ENCODE measurements at regions not wholly inside any gene's neighbourhood (a gene's known extent, or its start where the extent isn't known, plus 50 kb on each side); places are given as distances from the start of the nearest gene placed in this dataset.
"Not testable (repeated sequence)": the region's sequence is repeated elsewhere in the genome, so short reads cannot be mapped to it uniquely, and the experiment has no call there.

- no peak for DNase-seq
These were observed 89.7 kb upstream of the SH3BP4 start for GRCh38 chr2:234861841-234862735.

DNA sequence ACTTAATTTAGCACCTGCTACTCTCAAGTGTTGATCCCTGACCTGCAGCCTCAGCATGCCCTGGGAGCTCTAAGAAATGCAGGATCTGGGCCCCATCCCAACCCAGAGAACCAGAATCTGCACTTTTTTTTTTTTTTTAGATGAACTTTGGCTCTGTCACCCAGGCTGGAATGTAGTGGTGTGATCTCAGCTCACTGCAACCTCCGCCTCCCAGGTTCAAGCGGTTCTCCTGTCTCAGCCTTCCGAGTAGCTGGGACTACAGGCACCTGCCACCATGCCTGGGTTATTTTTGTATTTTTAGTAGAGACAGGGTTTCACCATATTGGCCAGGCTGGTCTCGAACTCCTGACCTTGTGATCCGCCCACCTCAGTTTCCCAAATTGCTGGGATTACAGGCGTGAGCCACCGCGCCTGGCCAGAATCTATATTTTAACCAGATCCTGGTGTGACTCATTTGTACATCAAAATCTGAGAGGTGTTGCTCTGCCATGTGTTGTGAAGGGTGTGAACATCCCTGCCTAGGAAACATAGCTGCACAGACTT is 92.4 kb upstream of the SH3BP4 start:
- DNase-seq: not testable (repeated sequence)

GRCh38 chr2:234858790-234859329 is 93.0 kb upstream of the SH3BP4 start:
- DNase-seq: no peak

- DNase-seq: no peak
These were observed 93.7 kb upstream of the SH3BP4 start for GRCh38 chr2:234858145-234858544.

GRCh38 chr2:234853729-234854128 is 98.1 kb upstream of the SH3BP4 start:
- no peak for DNase-seq

- no peak for DNase-seq
These were observed 98.9 kb upstream of the SH3BP4 start for GRCh38 chr2:234852941-234853340.

GRCh38 chr2:234852035-234852434 is 99.8 kb upstream of the SH3BP4 start:
- DNase-seq: no peak

DNA sequence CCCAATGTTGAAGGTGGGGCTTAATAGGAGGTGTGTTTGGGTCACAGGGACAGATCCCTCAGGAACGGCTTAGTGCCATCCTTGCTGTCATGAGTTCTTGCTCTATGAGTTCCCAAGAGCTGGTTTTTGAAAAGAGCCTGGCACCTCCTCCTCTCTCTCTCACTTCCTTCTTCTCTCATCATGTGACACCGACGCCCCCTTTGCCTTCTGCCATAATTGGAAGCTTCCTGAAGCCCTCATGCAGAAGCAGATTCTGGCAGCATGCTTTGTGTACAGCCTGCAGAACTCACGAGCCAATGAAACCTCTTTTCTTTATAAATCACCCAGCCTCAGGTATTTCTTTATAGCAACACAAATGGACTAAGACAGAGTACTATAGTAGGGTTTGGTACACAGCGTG is 100.4 kb upstream of the SH3BP4 start:
- DNase-seq: no peak

GRCh38 chr2:234850818-234851217 is 101.0 kb upstream of the SH3BP4 start:
- no peak for DNase-seq

DNA sequence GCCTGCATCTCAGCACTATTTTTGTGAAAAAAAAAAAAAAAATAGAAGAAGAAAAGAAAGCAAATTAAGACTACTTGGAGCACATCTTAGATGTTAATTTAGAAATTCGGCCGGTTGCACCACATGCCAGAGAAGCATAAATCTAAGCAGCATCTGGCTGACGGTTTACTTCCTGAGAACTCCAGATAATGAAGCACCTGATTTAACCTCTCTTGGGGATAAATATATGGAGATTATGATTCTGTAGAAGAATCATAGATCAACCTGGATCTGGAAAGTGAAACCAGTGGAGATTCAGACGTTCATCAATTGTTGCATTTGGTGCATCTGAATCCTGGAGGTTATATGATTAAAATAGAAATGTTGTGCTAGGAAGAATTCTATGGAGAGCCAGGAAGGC is 102.1 kb upstream of the SH3BP4 start:
- DNase-seq: no peak

DNA sequence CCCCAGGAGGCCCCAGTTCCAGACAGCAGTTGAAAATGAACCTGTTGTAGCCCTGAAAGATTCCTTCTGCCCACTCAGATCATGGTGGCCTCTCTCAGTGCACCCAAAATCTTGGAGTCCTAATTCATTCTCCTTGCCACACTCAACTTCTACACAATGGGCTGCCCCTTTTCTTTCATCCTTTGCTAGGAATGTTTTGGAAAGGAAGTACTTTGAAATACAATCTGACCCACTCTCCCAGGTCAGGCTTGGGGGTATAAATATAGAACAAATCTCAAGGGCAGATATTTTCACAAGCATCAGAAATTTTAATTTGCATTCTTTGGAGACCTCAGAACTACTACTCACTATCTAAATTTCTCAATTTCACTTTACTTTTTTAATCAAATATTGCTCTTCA is 103.2 kb upstream of the SH3BP4 start:
- no peak for DNase-seq

DNA sequence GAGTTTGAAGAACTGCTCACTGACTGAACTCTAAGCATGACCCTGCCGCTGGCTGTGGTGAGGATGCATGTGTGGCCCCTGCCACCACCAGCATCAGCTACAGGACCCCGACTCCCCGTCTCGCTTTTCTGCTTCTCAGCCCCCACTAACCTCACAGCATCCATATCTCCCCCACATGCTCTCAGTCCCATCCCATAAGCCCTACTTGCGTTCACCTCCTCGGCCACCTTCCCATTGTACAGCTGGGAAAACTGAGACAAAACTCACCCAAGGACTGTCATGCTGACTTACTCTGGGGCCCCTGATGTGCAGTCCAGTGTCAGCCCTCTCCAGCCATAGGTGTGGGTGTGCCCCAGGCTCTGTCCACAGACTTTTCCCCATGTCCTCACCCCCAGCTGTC is 104.2 kb upstream of the SH3BP4 start:
- DNase-seq: no peak

DNA sequence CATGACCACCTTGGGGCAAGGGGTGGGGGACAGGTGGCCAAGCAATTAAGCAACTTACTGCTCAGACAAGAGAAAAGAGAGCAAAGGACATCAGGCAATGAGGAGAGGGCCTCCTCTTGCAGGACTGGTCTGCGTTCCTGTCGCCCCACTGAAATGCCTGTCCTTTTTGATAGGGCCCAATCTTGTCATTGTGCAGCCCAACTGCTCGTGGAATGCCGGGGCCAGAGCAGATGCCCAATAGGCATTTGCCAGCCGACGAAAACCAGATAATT is 104.5 kb upstream of the SH3BP4 start:
- no peak for DNase-seq

GRCh38 chr2:234846599-234847363 is 105.0 kb upstream of the SH3BP4 start:
- no peak for DNase-seq

DNA sequence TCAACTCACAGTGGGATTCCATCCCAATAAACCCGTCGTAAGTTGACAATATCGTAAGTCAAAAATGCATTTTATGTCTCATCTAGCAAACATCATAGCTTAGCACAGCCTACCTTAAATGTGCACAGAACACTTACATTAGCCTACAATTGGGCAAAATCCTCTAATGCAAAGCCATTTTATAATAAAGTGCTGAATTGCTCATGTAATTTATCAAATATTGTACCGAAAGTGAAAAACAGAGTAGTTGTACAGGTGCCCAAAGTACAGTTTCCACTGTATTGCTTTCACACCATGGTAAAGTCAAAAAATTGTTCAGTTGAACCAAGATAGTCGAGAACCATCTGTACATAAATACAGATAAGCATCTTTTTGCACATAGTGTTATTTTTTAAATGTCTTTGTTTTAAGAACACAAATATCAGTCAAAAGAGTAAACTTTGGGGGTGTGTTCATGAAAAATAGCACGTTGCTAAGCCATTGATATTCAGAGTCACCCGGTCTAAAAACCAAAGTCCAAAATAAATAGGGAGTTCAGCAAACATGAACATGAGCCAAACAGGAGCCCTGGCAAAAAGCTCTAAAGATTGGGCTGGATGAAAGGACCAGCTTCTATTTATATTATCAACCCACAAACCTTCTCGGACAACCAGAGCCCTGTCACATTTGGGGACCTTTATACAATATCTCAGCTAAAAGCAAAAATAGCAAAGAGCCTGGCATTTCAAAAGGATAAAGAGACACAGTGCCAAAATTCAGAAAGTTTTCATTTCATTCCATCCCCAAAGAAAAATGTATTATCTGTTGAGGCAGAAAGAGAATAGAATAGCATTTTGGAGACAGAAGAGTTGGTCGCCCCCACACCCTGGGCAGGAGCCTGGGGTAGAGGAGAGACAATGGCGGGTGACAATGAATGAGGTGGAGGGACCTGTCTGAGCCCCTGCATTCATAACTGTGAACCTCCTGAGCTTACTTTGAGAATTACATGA is 105.9 kb upstream of the SH3BP4 start:
- DNase-seq: no peak

DNA sequence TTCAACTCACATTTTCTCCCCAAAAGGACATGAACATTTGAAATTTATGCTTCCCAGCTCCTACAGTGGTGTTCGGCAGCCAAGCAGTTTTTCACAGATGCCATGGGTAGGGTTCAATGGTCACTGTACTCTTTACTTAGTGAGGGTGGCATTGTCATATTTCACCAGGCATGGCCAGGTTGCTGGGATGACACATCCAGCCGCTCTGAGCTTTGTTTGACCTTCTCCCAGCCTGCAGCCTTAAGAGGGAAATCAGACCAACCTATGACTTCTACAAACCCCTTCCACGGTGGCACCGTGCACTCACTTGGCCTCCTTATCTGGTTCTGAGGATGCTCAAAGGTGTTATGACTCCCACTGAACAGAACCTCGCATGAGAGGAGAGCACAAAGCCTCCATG is 108.4 kb upstream of the SH3BP4 start:
- no peak for DNase-seq

- no peak for DNase-seq
These were observed 109.1 kb upstream of the SH3BP4 start for GRCh38 chr2:234842753-234843152.

DNA sequence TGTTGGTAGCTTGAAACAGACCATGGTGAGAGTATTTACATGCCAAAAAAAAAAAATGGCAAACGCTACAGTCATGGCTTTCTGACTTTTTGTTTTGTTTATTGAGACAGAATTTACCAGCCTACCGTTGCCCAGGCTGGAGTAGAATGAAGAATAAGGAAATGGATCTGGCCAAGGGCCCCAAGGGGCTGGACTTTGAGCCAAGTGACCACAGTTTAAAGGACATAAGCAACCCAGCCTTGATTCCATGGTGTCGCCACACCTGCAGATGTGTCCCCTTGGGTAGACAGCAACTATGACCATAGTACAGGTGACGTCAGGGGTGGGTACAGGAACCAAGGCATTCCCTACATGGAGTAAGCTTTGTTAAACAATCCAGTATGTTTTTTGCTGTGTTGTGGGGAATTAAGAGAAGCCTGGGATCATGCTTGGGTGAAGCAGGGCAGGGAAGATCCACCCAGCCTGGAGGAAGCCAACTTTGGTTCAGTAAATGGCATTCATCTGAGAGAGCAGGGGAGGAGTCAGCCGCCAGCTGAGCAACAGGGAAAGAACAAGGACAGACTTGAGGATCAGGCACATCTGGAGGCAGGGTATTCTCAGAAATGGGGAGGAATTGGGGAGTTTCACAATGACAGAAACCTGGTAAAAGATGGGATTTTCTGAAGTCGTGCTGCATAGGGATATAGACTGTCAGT is 110.3 kb upstream of the SH3BP4 start:
- no peak for DNase-seq

DNA sequence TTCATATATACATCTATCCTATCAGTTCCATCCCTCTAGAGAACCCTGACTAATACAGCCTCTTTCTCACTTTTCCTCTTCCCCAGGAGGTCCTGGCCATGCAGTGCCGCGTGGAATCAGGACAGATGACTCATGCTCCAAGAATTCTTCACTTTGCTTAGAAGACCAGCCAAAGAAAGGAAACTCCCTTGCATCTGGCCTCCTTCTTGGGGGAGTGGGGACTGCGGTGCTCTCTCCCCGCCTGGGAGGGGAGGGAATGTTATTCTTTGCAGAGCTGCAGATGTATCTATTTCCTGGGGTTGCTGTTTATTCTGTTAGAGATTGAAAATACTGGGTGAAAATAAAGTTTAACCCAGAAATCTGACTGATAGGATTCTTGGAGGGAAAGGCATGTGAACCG is 111.5 kb upstream of the SH3BP4 start:
- no peak for DNase-seq

DNA sequence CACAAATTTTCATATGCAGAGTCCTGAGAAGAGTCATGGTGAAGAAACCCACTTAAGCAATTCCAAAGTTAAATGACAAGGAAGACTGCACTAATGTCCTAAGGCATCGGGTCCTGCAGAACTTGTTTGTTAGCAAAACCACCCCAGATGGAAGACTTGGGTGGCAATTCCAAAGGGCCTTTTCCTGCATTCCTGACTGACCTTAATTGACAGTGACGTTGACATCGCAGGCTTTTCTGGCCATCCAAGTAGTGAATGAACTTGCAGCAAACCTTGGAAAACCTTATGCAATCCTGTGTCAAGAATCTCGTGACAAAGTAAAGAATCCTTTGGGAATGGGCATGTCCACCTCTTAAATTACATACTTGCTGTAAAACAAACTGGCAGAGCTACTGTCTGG is 112.5 kb upstream of the SH3BP4 start:
- no peak for DNase-seq

- DNase-seq: no peak
These were observed 115.5 kb upstream of the SH3BP4 start for GRCh38 chr2:234836271-234836670.

DNA sequence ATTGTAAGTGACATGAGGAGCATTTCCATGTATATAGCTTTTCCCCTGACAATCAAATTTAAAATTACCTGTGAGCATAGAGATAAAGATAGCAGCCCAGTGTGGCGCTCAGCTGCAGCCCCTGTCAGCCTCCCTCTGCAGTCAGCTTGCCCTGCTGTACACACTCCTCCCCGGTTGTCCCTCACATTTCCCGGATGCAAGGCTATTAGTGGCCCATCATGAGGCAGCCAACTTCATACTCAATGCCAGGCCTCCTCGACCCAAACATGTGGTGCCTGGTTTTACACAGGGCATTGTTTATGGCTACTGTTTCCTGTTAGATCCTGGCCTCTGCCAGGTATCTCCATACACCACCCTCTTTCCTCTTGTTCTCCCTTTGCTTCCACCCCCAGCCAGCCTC is 116.1 kb upstream of the SH3BP4 start:
- DNase-seq: no peak

Measured in NCI-H2081 treated with DMSO at 0.1 percent for 48 hours (cell line).